ENCODE measurements at regions not wholly inside any gene's neighbourhood (a gene's known extent, or its start where the extent isn't known, plus 50 kb on each side); places are given as distances from the start of the nearest gene placed in this dataset.

DNA sequence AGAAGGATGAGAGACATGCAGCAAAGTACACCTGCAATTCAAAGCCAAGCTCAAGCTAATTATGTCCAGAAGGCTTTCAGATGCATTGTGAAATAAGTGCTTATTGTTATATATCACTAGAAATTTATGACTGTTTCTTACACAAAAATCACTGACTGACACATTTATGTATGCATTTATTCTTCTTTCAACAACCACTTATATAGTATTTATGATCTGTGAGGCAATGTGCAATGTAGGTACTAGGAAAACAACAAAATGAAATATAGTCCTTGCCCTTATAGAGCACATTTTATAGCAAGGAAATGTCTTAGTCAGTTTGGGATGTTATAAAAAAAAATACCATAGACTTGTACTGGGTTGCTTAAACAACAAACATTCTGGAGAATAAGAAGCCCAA lies 167.6 kb downstream of the YIPF5 start:
- TF ChIP-seq, protein P1, sequence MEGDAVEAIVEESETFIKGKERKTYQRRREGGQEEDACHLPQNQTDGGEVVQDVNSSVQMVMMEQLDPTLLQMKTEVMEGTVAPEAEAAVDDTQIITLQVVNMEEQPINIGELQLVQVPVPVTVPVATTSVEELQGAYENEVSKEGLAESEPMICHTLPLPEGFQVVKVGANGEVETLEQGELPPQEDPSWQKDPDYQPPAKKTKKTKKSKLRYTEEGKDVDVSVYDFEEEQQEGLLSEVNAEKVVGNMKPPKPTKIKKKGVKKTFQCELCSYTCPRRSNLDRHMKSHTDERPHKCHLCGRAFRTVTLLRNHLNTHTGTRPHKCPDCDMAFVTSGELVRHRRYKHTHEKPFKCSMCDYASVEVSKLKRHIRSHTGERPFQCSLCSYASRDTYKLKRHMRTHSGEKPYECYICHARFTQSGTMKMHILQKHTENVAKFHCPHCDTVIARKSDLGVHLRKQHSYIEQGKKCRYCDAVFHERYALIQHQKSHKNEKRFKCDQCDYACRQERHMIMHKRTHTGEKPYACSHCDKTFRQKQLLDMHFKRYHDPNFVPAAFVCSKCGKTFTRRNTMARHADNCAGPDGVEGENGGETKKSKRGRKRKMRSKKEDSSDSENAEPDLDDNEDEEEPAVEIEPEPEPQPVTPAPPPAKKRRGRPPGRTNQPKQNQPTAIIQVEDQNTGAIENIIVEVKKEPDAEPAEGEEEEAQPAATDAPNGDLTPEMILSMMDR (IDR thresholded peaks at IDR 0.05; ENCODE audit: low read depth, low read length) = no peak
- Histone ChIP-seq H3K4me3 (ENCODE audit: low read depth, low read length) (no peak overlapping the region), H3K27me3 (ENCODE audit: insufficient read depth, low read depth, severe bottlenecking) (no peaks in the 10 kb centered on the region), H3K27ac (no peak overlapping the region), H3K36me3 (no peaks in the 10 kb centered on the region), H3K9me3 (ENCODE audit: severe bottlenecking) (no peaks in the 10 kb centered on the region)
- DNase-seq = no peak

DNA sequence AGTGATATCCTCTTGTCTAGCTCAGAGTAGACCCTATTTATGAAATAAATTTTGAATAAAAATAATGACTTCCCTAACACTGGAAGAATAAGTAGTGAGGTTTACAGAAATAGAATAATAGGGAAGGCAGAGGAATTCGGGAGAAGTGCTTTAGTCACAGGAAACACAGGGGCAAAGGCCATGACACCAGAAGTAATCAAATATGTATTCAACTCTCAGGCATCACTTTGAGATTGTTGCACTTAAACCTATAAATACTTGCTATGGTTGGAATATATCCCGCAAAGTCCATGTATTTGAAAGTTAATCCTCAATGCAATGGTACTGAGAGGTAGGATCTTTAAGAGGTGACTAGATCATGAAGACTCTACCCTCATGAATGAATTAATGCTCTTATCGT lies 166.8 kb downstream of the YIPF5 start:
- no peak for DNase-seq
- no peak overlapping the region for H3K27ac ChIP-seq
- no peaks in the 10 kb centered on the region for H3K9me3 ChIP-seq (ENCODE audit: severe bottlenecking)
- H3K4me3 ChIP-seq (ENCODE audit: low read depth, low read length) = no peak overlapping the region
- H3K36me3 ChIP-seq = no peaks in the 10 kb centered on the region
- no peaks in the 10 kb centered on the region for H3K27me3 ChIP-seq (ENCODE audit: insufficient read depth, low read depth, severe bottlenecking)
- TF ChIP-seq, protein P1 (IDR thresholded peaks at IDR 0.05; ENCODE audit: low read depth, low read length) = no peak

DNA sequence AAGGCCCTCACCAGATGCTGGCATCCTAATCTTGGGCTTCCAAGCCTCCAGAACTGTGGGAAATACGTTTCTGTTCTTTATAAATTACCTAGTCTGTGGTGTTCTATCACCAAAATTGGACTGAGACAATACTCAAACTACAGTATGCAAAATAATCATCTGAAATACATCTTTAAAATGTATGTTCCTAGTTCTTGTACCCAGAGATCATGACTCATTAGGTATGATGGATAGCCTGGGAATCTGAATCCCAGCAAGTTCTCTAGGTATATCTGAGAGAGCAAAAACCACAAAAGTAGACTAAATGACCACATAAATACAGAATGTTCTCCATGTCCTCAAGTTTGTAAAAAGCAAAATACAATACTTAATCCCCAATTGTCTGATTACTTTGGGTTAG lies 166.3 kb downstream of the YIPF5 start:
- TF ChIP-seq, protein P1 (IDR thresholded peaks at IDR 0.05; ENCODE audit: low read depth, low read length) = no peak
- Histone ChIP-seq H3K27me3 (ENCODE audit: insufficient read depth, low read depth, severe bottlenecking) (no peaks in the 10 kb centered on the region), H3K27ac (no peak overlapping the region), H3K9me3 (ENCODE audit: severe bottlenecking) (no peaks in the 10 kb centered on the region), H3K36me3 (no peaks in the 10 kb centered on the region), H3K4me3 (ENCODE audit: low read depth, low read length) (no peak overlapping the region)
- DNase-seq = no peak

DNA sequence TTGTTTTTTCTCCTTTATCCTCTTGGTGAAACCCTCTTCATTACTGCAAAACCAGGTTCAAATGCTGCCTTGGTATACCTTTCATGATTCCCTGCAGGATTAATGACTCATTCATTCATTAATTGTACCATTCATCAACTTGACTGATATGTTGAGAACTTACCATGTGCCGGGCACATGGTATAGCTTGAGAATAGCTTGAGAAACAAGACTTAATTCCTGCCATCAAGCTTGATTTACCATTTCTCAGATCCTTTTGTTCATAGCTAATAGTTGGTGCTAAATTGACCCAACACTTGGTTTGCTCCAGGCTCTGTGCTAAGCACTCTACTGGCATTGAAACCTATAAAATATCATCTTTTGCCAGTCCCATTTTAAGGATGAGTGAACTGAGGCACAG lies 165.7 kb downstream of the YIPF5 start:
- DNase-seq = no peak
- TF ChIP-seq, protein P1 (IDR thresholded peaks at IDR 0.05; ENCODE audit: low read depth, low read length) = no peak

GRCh38 chr5:144009116-144009515 lies 161.3 kb downstream of the YIPF5 start:
- TF ChIP-seq, protein P1 (IDR thresholded peaks at IDR 0.05; ENCODE audit: low read depth, low read length) = no peak
- Histone ChIP-seq H3K27me3 (ENCODE audit: insufficient read depth, low read depth, severe bottlenecking) (no peaks in the 10 kb centered on the region), H3K9me3 (ENCODE audit: severe bottlenecking) (peaks cover 3% of the 10 kb centered on the region), H3K4me3 (ENCODE audit: low read depth, low read length) (no peak overlapping the region), H3K27ac (no peak overlapping the region), H3K36me3 (no peaks in the 10 kb centered on the region)
- no peak for DNase-seq

More for the DNA sequence above, 165.7 kb downstream of the YIPF5 start:
- no peak overlapping the region for H3K4me3 ChIP-seq (ENCODE audit: low read depth, low read length)
- no peak overlapping the region for H3K27ac ChIP-seq
- H3K36me3 ChIP-seq = no peaks in the 10 kb centered on the region
- no peaks in the 10 kb centered on the region for H3K27me3 ChIP-seq (ENCODE audit: insufficient read depth, low read depth, severe bottlenecking)
- no peaks in the 10 kb centered on the region for H3K9me3 ChIP-seq (ENCODE audit: severe bottlenecking)

- Histone ChIP-seq H3K9me3 (ENCODE audit: severe bottlenecking) (peaks cover 3% of the 10 kb centered on the region), H3K27me3 (ENCODE audit: insufficient read depth, low read depth, severe bottlenecking) (no peaks in the 10 kb centered on the region), H3K4me3 (ENCODE audit: low read depth, low read length) (no peak overlapping the region), H3K36me3 (no peaks in the 10 kb centered on the region), H3K27ac (no peak overlapping the region)
- TF ChIP-seq, protein P1 (IDR thresholded peaks at IDR 0.05; ENCODE audit: low read depth, low read length) = no peak
- no peak for DNase-seq
These were observed 159.1 kb downstream of the YIPF5 start for GRCh38 chr5:144011388-144011787.

Measured in WERI-Rb-1 (cell line).